ENCODE measurements at regions not wholly inside any gene's neighbourhood (a gene's known extent, or its start where the extent isn't known, plus 50 kb on each side); places are given as distances from the start of the nearest gene placed in this dataset.

GRCh38 chr5:122259995-122260394, 52.0 kb upstream of the SNCAIP start:
- Histone ChIP-seq H3K9me3 (ENCODE audit: control extremely low read depth in 1 of 3, control insufficient read depth in 2 of 3, insufficient read depth in 1 of 3, low read length in 2 of 3) (peaks cover 0 to 5% (median 5%) of the 10 kb centered on the region in 3 donors), H3K36me3 (replicated peaks in 1 of 2; ENCODE audit: control extremely low read depth in 1 of 2, control insufficient read depth in 1 of 2, extremely low read depth in 1 of 2, insufficient read depth in 2 of 2, low read length in 1 of 2) (no peaks in the 10 kb centered on the region), H2AFZ (ENCODE audit: insufficient read depth, low read depth, low read length, poor library complexity, severe bottlenecking) (no peak overlapping the region), H3K27me3 (replicated peaks in 1 of 4; ENCODE audit: control extremely low read depth in 1 of 4, control insufficient read depth in 3 of 4, insufficient read depth in 4 of 4, low read length in 3 of 4) (no peaks in the 10 kb centered on the region), H3K4me3 (ENCODE audit: control extremely low read depth in 1 of 5, extremely low read depth in 1 of 5, insufficient read depth in 1 of 5, low read depth in 2 of 5, low read length in 4 of 5) (no peak overlapping the region), H4K20me1 (ENCODE audit: control insufficient read depth, insufficient read depth, low read length, poor library complexity, severe bottlenecking) (no peaks in the 10 kb centered on the region), H3K9ac (ENCODE audit: low read length) (no peak overlapping the region), H3K27ac (ENCODE audit: low read length in 2 of 2) (no peak overlapping the region), H3K79me2 (ENCODE audit: control insufficient read depth, insufficient read depth, low read length) (no peaks in the 10 kb centered on the region), H3K4me2 (replicated peaks; ENCODE audit: low read depth, low read length, poor library complexity, severe bottlenecking) (no peak overlapping the region), H3K4me1 (ENCODE audit: control insufficient read depth in 2 of 2, insufficient read depth in 2 of 2, low read length in 2 of 2) (no peaks in the 10 kb centered on the region)
- CTCF ChIA-PET: no interaction called here
- intact Hi-C loops (cut with micrococcal nuclease): no loop called here
- WGBS (ENCODE audit: insufficient coverage): no CpG with 5 or more reads among the region's 3 CpGs
- peaks cover 8% of the 10 kb centered on the region for H3K9me3 Mint-ChIP-seq (ENCODE audit: insufficient read depth)
- no peak for ATAC-seq (ENCODE audit: low read depth)
- no peaks in the 10 kb centered on the region for H3K4me1 Mint-ChIP-seq
- TF ChIP-seq EZH2 (IDR thresholded peaks at IDR 0.05; ENCODE audit: borderline replicate concordance, insufficient read depth, low read depth, low read length, poor library complexity, severe bottlenecking) (no peak), CTCF (IDR thresholded peaks at IDR 0.05) (no peak)
- H3K27ac Mint-ChIP-seq: no peak overlapping the region
- DNase-seq: no peak
- POLR2A ChIA-PET: no interaction called here
- H3K27me3 Mint-ChIP-seq: peaks cover 8% of the 10 kb centered on the region
- no peak overlapping the region for H3K4me3 Mint-ChIP-seq

- peaks cover 0 to under 1% (median 0%) of the 10 kb centered on the region in 4 experiments for H3K27me3 ChIP-seq (replicated peaks in 1 of 4; ENCODE audit: control extremely low read depth in 1 of 4, control insufficient read depth in 3 of 4, insufficient read depth in 4 of 4, low read length in 3 of 4)
- H3K9ac ChIP-seq (ENCODE audit: low read length): no peak overlapping the region
- no peak for TF ChIP-seq CTCF (IDR thresholded peaks at IDR 0.05)
- no peak for TF ChIP-seq EZH2 (IDR thresholded peaks at IDR 0.05; ENCODE audit: borderline replicate concordance, insufficient read depth, low read depth, low read length, poor library complexity, severe bottlenecking)
- H3K4me1 Mint-ChIP-seq: no peaks in the 10 kb centered on the region
- H3K9me3 Mint-ChIP-seq (ENCODE audit: insufficient read depth): peaks cover 4% of the 10 kb centered on the region
- no peak overlapping the region for H2AFZ ChIP-seq (ENCODE audit: insufficient read depth, low read depth, low read length, poor library complexity, severe bottlenecking)
- H3K4me1 ChIP-seq (ENCODE audit: control insufficient read depth in 2 of 2, insufficient read depth in 2 of 2, low read length in 2 of 2): no peaks in the 10 kb centered on the region
- H3K4me2 ChIP-seq (replicated peaks; ENCODE audit: low read depth, low read length, poor library complexity, severe bottlenecking): no peak overlapping the region
- intact Hi-C loops (cut with micrococcal nuclease): no loop called here
- H3K27me3 Mint-ChIP-seq: peaks cover 14% of the 10 kb centered on the region
- no peak overlapping the region for H3K27ac Mint-ChIP-seq
- WGBS (ENCODE audit: insufficient coverage): 80% methylated on average over 1 of the region's 1 CpG
- no peak overlapping the region for H3K4me3 ChIP-seq (ENCODE audit: control extremely low read depth in 1 of 5, extremely low read depth in 1 of 5, insufficient read depth in 1 of 5, low read depth in 2 of 5, low read length in 4 of 5)
- no peaks in the 10 kb centered on the region for H4K20me1 ChIP-seq (ENCODE audit: control insufficient read depth, insufficient read depth, low read length, poor library complexity, severe bottlenecking)
- ATAC-seq (ENCODE audit: low read depth) (no peak), DNase-seq (no peak)
- no peaks in the 10 kb centered on the region for H3K36me3 ChIP-seq (replicated peaks in 1 of 2; ENCODE audit: control extremely low read depth in 1 of 2, control insufficient read depth in 1 of 2, extremely low read depth in 1 of 2, insufficient read depth in 2 of 2, low read length in 1 of 2)
- no peak overlapping the region for H3K27ac ChIP-seq (ENCODE audit: low read length in 2 of 2)
- ChIA-PET CTCF (no interaction called here), POLR2A (no interaction called here)
- no peak overlapping the region for H3K4me3 Mint-ChIP-seq
- no peaks in the 10 kb centered on the region for H3K79me2 ChIP-seq (ENCODE audit: control insufficient read depth, insufficient read depth, low read length)
- peaks cover 0 to 3% (median 0%) of the 10 kb centered on the region in 3 donors for H3K9me3 ChIP-seq (ENCODE audit: control extremely low read depth in 1 of 3, control insufficient read depth in 2 of 3, insufficient read depth in 1 of 3, low read length in 2 of 3)
These were observed 49.9 kb upstream of the SNCAIP start for GRCh38 chr5:122262103-122262502.
